GM10266 (cell line): ENCODE measurements at regions not wholly inside any gene's neighbourhood (a gene's known extent, or its start where the extent isn't known, plus 50 kb on each side); places are given as distances from the start of the nearest gene placed in this dataset.

Experiments
- DNase-seq: peaks from one replicate; pipeline ENCODE4 v3.0.0; 2012; ENCODE audit errors: extremely low spot score
- TF ChIP-seq, protein P1 (sequence below): IDR thresholded peaks from 2 replicates; pipeline ENCODE4 v1.5.1; 2012; ENCODE audit warnings: mild to moderate bottlenecking, low read depth; ENCODE audit not compliant: control insufficient read depth, insufficient read depth; ENCODE audit errors: missing control alignments

DNA sequence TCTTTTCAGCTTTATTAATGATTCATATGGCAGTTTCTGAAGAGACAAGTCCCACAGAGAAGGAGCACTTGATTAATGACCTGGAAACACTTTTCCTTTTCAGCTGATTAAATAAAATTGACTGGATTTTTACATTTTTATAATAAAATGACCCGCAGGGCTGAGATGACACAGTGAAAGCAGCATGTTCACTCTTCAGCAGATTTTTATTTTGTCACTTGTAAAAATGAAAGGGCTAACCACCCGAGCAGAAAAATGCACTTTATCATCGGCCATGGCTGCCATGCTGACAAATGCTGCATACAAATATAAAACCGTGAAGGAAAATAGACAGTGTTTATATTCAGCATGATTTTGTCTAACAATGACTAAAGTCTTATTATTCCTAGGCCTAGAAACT, 321.6 kb upstream of the ITGA1 start:
- no peak for DNase-seq
- TF ChIP-seq, protein P1, sequence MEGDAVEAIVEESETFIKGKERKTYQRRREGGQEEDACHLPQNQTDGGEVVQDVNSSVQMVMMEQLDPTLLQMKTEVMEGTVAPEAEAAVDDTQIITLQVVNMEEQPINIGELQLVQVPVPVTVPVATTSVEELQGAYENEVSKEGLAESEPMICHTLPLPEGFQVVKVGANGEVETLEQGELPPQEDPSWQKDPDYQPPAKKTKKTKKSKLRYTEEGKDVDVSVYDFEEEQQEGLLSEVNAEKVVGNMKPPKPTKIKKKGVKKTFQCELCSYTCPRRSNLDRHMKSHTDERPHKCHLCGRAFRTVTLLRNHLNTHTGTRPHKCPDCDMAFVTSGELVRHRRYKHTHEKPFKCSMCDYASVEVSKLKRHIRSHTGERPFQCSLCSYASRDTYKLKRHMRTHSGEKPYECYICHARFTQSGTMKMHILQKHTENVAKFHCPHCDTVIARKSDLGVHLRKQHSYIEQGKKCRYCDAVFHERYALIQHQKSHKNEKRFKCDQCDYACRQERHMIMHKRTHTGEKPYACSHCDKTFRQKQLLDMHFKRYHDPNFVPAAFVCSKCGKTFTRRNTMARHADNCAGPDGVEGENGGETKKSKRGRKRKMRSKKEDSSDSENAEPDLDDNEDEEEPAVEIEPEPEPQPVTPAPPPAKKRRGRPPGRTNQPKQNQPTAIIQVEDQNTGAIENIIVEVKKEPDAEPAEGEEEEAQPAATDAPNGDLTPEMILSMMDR: no peak

DNA sequence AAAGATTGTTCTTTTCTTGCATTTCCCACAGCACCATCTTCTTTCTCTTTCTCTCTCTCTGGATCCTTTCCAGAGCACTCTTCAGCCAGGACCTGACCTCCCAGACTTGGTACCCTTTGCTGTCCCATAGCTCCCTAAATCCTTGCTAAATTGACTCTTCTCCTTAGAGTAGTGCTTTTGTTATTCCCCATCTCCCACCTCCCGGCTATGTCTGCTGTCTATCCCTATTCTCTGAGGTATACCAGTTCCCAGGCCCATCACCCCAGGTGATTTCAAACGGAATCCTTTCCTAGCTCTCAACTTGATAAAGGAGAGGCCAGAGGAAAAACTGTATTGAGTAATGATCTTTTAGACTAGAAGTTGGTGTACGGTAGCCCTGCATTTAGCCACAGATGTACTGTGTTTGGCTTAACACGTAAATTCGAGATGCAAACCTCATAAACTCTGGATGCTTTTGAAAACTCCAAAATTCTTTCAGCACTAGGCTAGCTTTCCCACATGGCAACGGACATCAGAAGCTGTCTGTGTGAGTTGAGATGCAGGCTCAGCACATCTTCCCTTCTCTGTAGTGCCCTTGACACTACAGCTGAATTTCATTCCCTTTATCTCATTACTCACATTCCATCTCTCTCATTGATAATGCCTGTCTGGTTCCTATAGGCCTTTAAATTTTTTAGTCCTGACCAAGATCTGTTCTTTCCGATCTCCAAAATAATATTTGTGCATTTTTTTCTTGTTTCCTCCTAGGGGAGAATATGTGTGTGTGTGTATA, 320.8 kb upstream of the ITGA1 start:
- no peak for DNase-seq
- TF ChIP-seq, protein P1: no peak

DNA sequence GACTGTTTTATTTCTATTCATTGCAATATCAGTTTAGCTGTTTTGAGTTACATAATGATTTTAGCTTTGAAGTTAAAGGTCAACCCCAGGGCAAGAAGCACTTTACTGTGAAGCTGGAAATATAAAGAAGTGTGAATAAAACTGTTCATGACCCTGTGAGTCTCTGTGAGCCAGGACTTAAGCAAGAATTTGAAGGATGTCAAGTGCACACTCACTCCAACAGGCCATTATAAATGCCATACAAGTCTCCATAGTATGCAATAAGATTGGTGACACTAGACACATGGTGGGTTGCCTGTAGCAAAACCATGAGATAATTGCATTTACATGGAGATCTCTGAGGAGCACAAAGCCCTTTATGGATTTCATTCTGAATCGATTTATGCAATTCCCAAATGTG, 318.7 kb upstream of the ITGA1 start:
- DNase-seq: no peak
- TF ChIP-seq, protein P1: no peak

- DNase-seq: peak; percentile 13
- TF ChIP-seq, protein P1: no peak
Observed at GRCh38 chr5:52469420-52469819, 318.3 kb upstream of the ITGA1 start.

GRCh38 chr5:52469835-52470234, 317.9 kb upstream of the ITGA1 start:
- no peak for DNase-seq
- TF ChIP-seq, protein P1: no peak

DNA sequence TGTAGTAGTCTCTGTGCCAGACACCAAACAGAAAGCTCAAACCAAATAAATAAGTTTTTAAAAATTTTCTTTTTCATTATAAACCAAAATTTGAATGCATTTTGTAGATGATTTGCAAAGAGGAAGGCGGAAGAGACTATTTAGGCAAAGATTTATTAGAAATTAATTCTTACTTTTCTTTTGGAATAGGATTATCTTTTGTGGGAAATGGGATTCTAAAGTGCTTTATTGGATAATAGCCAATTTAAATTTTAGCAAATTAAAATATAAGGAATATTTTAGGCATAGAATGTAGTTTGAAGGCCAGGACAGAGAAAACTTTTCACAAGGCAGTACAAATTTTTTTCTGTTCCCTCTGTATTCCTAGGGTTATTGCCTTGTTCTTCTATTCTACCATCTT, 311.4 kb upstream of the ITGA1 start:
- TF ChIP-seq, protein P1: no peak
- no peak for DNase-seq

GRCh38 chr5:52481201-52481600, 306.5 kb upstream of the ITGA1 start:
- TF ChIP-seq, protein P1: no peak
- DNase-seq: no peak
